ENCODE measurements at regions not wholly inside any gene's neighbourhood (a gene's known extent, or its start where the extent isn't known, plus 50 kb on each side); places are given as distances from the start of the nearest gene placed in this dataset.

DNA sequence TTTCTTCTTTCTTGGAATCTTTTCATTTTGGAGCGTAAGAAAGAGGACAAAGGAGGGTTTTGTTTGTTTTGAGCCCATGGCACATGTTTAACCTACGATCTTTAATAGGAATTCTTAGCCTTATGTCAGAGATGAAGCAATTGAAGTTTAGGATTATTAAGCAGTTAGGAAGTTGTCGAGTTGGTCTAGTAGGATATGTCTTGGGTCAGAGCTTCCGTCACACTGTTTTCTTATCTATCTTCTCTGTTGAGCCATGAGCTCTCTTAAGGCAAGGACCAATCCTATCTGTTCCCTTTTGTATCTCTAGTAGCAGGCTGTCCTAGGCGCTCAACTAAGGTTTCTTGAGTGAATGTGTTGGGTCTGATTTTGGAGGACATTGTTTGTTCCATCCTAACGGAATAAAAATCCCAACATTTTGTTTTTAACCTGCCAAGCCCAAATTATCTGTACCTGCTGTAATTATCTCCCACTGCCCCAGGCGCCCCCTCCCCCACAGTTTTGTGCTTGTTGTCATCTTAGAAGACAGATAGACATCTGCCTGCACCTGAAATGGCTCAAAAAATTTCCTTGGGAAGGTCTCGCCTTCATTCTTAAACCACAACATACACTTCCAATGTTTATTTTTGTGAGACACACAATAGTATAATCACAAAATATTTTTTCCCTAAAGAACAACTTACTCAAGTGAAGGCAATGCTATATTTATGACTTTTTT is 95.3 kb upstream of the GADD45A start (continued):
- TF ChIP-seq, protein P1, sequence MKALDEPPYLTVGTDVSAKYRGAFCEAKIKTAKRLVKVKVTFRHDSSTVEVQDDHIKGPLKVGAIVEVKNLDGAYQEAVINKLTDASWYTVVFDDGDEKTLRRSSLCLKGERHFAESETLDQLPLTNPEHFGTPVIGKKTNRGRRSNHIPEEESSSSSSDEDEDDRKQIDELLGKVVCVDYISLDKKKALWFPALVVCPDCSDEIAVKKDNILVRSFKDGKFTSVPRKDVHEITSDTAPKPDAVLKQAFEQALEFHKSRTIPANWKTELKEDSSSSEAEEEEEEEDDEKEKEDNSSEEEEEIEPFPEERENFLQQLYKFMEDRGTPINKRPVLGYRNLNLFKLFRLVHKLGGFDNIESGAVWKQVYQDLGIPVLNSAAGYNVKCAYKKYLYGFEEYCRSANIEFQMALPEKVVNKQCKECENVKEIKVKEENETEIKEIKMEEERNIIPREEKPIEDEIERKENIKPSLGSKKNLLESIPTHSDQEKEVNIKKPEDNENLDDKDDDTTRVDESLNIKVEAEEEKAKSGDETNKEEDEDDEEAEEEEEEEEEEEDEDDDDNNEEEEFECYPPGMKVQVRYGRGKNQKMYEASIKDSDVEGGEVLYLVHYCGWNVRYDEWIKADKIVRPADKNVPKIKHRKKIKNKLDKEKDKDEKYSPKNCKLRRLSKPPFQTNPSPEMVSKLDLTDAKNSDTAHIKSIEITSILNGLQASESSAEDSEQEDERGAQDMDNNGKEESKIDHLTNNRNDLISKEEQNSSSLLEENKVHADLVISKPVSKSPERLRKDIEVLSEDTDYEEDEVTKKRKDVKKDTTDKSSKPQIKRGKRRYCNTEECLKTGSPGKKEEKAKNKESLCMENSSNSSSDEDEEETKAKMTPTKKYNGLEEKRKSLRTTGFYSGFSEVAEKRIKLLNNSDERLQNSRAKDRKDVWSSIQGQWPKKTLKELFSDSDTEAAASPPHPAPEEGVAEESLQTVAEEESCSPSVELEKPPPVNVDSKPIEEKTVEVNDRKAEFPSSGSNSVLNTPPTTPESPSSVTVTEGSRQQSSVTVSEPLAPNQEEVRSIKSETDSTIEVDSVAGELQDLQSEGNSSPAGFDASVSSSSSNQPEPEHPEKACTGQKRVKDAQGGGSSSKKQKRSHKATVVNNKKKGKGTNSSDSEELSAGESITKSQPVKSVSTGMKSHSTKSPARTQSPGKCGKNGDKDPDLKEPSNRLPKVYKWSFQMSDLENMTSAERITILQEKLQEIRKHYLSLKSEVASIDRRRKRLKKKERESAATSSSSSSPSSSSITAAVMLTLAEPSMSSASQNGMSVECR (CRISPR knock-in tag; IDR thresholded peaks at IDR 0.05; ENCODE audit: borderline replicate concordance) = no peak
- TF ChIP-seq GRHL2 (CRISPR knock-in tag; IDR thresholded peaks at IDR 0.05; ENCODE audit: insufficient replicate concordance, severe bottlenecking) = no peak

DNA sequence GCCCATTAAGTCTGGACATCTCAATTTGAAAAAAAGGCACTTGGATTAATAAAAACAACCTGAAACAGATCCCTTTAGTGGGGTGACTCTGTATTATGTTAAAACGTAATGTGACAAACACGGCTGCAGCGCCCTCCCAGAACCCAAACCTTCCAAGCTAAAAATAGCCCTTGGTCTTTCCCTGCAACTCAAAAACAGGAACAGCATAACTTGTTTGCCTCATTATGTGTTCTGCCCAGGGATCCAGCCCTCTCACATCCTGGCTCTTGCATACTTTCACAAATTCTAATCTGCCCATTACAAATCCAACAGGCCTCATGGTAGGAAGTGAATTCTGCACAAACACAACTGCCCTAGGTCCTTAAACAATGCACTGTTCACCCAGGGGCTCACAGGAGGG is 94.7 kb upstream of the GADD45A start:
- Mint-ChIP-seq H3K4me3 (no peak overlapping the region), H3K27me3 (ENCODE audit: low read depth) (no peaks in the 10 kb centered on the region), H3K36me3 (no peaks in the 10 kb centered on the region), H3K27ac (peak overlapping the region; percentile 18; the same call in 1 of the 2 replicates), H3K9me3 (no peaks in the 10 kb centered on the region), H3K4me1 (peaks cover 12% of the 10 kb centered on the region)
- DNase-seq (ENCODE audit: low spot score) (no peak), ATAC-seq (no peak)
- ChIA-PET CTCF (no interaction called here), POLR2A (interaction anchor here (0.6 kb wide), 1 partner anchor 45 kb away, joined by 3 read pairs; no protein-coding TSS in a partner anchor)
- TF ChIP-seq, protein P2, sequence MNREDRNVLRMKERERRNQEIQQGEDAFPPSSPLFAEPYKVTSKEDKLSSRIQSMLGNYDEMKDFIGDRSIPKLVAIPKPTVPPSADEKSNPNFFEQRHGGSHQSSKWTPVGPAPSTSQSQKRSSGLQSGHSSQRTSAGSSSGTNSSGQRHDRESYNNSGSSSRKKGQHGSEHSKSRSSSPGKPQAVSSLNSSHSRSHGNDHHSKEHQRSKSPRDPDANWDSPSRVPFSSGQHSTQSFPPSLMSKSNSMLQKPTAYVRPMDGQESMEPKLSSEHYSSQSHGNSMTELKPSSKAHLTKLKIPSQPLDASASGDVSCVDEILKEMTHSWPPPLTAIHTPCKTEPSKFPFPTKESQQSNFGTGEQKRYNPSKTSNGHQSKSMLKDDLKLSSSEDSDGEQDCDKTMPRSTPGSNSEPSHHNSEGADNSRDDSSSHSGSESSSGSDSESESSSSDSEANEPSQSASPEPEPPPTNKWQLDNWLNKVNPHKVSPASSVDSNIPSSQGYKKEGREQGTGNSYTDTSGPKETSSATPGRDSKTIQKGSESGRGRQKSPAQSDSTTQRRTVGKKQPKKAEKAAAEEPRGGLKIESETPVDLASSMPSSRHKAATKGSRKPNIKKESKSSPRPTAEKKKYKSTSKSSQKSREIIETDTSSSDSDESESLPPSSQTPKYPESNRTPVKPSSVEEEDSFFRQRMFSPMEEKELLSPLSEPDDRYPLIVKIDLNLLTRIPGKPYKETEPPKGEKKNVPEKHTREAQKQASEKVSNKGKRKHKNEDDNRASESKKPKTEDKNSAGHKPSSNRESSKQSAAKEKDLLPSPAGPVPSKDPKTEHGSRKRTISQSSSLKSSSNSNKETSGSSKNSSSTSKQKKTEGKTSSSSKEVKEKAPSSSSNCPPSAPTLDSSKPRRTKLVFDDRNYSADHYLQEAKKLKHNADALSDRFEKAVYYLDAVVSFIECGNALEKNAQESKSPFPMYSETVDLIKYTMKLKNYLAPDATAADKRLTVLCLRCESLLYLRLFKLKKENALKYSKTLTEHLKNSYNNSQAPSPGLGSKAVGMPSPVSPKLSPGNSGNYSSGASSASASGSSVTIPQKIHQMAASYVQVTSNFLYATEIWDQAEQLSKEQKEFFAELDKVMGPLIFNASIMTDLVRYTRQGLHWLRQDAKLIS (CRISPR knock-in tag; IDR thresholded peaks at IDR 0.05; ENCODE audit: borderline replicate concordance) = no peak
- TF ChIP-seq, protein P3, sequence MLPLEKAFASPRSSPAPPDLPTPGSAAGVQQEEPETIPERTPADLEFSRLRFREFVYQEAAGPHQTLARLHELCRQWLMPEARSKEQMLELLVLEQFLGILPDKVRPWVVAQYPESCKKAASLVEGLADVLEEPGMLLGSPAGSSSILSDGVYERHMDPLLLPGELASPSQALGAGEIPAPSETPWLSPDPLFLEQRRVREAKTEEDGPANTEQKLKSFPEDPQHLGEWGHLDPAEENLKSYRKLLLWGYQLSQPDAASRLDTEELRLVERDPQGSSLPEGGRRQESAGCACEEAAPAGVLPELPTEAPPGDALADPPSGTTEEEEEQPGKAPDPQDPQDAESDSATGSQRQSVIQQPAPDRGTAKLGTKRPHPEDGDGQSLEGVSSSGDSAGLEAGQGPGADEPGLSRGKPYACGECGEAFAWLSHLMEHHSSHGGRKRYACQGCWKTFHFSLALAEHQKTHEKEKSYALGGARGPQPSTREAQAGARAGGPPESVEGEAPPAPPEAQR (CRISPR knock-in tag; IDR thresholded peaks at IDR 0.05) = no peak

DNA sequence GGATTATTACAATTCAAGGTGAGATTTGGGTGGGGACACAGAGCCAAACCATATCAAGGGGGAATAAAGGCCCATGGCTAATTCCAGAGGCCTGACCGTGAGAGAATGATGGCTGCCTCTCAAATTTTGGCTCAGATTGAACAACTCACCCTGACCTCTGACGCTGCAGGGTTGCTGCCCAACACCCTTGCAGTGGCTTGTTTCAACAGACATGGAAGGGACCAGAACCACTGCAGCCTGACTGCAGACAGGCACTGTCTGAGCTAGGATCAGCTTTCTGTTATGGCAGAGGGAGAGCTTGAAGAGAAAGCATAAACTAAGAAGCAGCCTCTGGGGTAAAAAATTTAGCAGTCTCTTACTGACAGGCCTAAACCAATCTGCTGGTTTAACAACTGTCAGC is 90.2 kb upstream of the GADD45A start:
- Mint-ChIP-seq H3K4me1 (peaks cover 10% of the 10 kb centered on the region), H3K9me3 (no peaks in the 10 kb centered on the region; the same call in 1 of the 2 replicates), H3K4me3 (no peak overlapping the region), H3K36me3 (no peaks in the 10 kb centered on the region), H3K27me3 (ENCODE audit: low read depth) (no peaks in the 10 kb centered on the region), H3K27ac (no peak overlapping the region)
- POLR2A ChIA-PET = no interaction called here
- CTCF ChIA-PET = interaction anchor here (0.6 to 1.0 kb wide), 2 partner anchors 9 to 526 kb away, joined by 3 to 4 read pairs; no protein-coding TSS in a partner anchor
- DNase-seq (ENCODE audit: low spot score) (no peak), ATAC-seq (no peak)
- TF ChIP-seq, protein P4, sequence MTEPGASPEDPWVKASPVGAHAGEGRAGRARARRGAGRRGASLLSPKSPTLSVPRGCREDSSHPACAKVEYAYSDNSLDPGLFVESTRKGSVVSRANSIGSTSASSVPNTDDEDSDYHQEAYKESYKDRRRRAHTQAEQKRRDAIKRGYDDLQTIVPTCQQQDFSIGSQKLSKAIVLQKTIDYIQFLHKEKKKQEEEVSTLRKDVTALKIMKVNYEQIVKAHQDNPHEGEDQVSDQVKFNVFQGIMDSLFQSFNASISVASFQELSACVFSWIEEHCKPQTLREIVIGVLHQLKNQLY (CRISPR knock-in tag; IDR thresholded peaks at IDR 0.05) = no peak
- no peak for TF ChIP-seq ZNF121 (CRISPR knock-in tag; IDR thresholded peaks at IDR 0.05)
- no peak for TF ChIP-seq FOXK1 (CRISPR knock-in tag; IDR thresholded peaks at IDR 0.05)
- TF ChIP-seq, protein P2 (CRISPR knock-in tag; IDR thresholded peaks at IDR 0.05; ENCODE audit: borderline replicate concordance) = no peak
- TF ChIP-seq ESRRA (CRISPR knock-in tag; IDR thresholded peaks at IDR 0.05; ENCODE audit: borderline replicate concordance) = no peak
- TF ChIP-seq, protein P5, sequence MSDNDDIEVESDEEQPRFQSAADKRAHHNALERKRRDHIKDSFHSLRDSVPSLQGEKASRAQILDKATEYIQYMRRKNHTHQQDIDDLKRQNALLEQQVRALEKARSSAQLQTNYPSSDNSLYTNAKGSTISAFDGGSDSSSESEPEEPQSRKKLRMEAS (CRISPR knock-in tag; IDR thresholded peaks at IDR 0.05) = no peak
- TF ChIP-seq NFATC4 (CRISPR knock-in tag; IDR thresholded peaks at IDR 0.05) = no peak
- no peak for TF ChIP-seq FOXP1 (CRISPR knock-in tag; IDR thresholded peaks at IDR 0.05; ENCODE audit: borderline replicate concordance)
- no peak for TF ChIP-seq ELF4 (CRISPR knock-in tag; IDR thresholded peaks at IDR 0.05; ENCODE audit: low read depth)
- TF ChIP-seq, protein P6, sequence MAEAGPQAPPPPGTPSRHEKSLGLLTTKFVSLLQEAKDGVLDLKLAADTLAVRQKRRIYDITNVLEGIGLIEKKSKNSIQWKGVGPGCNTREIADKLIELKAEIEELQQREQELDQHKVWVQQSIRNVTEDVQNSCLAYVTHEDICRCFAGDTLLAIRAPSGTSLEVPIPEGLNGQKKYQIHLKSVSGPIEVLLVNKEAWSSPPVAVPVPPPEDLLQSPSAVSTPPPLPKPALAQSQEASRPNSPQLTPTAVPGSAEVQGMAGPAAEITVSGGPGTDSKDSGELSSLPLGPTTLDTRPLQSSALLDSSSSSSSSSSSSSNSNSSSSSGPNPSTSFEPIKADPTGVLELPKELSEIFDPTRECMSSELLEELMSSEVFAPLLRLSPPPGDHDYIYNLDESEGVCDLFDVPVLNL (CRISPR knock-in tag; IDR thresholded peaks at IDR 0.05; ENCODE audit: borderline replicate concordance, low read depth) = no peak
- TF ChIP-seq ZNF423 (CRISPR knock-in tag; IDR thresholded peaks at IDR 0.05) = no peak
